CD4-positive, alpha-beta T cell treated with Interleukin-15 for 4 hours (primary cell): ENCODE measurements at regions not wholly inside any gene's neighbourhood (a gene's known extent, or its start where the extent isn't known, plus 50 kb on each side); places are given as distances from the start of the nearest gene placed in this dataset.
"Not testable (repeated sequence)": the region's sequence is repeated elsewhere in the genome, so short reads cannot be mapped to it uniquely, and the experiment has no call there.

Source experiments
- DNase-seq: peaks from one replicate; pipeline ENCODE4 v3.0.0-alpha.2; 2020; ENCODE audit warnings: low spot score

GRCh38 chr19:37303591-37304171 lies 67.2 kb upstream of the ZNF527 start:
- no peak for DNase-seq

- DNase-seq = no peak
Measured at GRCh38 chr19:37304190-37304883, 66.6 kb upstream of the ZNF527 start.

- DNase-seq = no peak
Measured at GRCh38 chr19:37304884-37305255, 66.0 kb upstream of the ZNF527 start.

GRCh38 chr19:37306383-37306963 lies 64.4 kb upstream of the ZNF527 start:
- no peak for DNase-seq

GRCh38 chr19:37309834-37310575 lies 60.9 kb upstream of the ZNF527 start:
- DNase-seq = peak; percentile 41

GRCh38 chr19:37312531-37313334 lies 58.2 kb upstream of the ZNF527 start:
- peak; percentile 54 for DNase-seq

GRCh38 chr19:37313335-37313627 lies 57.6 kb upstream of the ZNF527 start:
- DNase-seq = no peak

GRCh38 chr19:37317403-37318209 lies 53.3 kb upstream of the ZNF527 start:
- DNase-seq = peak; percentile 97

GRCh38 chr19:37320988-37321387 lies 49.9 kb upstream of the ZNF527 start:
- DNase-seq = not testable (repeated sequence)
